Tibial nerve (tissue), 4 donors: ENCODE measurements at regions not wholly inside any gene's neighbourhood (a gene's known extent, or its start where the extent isn't known, plus 50 kb on each side); places are given as distances from the start of the nearest gene placed in this dataset.

Experiments used
- DNase-seq, 2 donors: peaks; one replicate each; pipeline ENCODE4 v3.0.0-alpha.2; 2019; ENCODE audit warnings: low spot score in 2 of 2
- H3K27ac ChIP-seq, 4 donors: fragments of 200-600 bp; sonication (generic) in 3 of 4; one replicate each; pipeline ENCODE4 v1.5.1; 2017 to 2019; ENCODE audit warnings: mild to moderate bottlenecking in 1 of 4
- H3K27me3 ChIP-seq, 2 donors: fragments of 200-600 bp; sonication (generic) in 1 of 2; one replicate each; pipeline versions ENCODE4 v1.5.1 to v1.6.0; 2017 to 2019
- H3K36me3 ChIP-seq, 3 donors: fragments of 200-600 bp; sonication (generic); one replicate each; pipeline ENCODE4 v1.5.1; 2018 to 2019
- H3K4me1 ChIP-seq, 4 donors: fragments of 200-600 bp; sonication (generic) in 3 of 4; one replicate each; pipeline ENCODE4 v1.5.1; 2017 to 2019
- H3K4me3 ChIP-seq, 4 donors: fragments of 200-600 bp; sonication (generic) in 3 of 4; one replicate each; pipeline ENCODE4 v1.5.1; 2017 to 2019; ENCODE audit warnings: mild to moderate bottlenecking in 1 of 4, moderate library complexity in 1 of 4
- H3K9me3 ChIP-seq, 4 donors: fragments of 200-600 bp; sonication (generic) in 3 of 4; one replicate each; pipeline ENCODE4 v1.5.1; 2017 to 2019
- EP300 ChIP-seq, 2 donors: sonication (generic); formaldehyde crosslinking; IDR thresholded peaks; one replicate each; pipeline ENCODE4 v1.6.1; 2017; ENCODE audit warnings: antibody characterized with exemption in 2 of 2, mild to moderate bottlenecking in 1 of 2
- POLR2A ChIP-seq, 2 donors: fragments of 450-650 bp; IDR thresholded peaks; one replicate each; pipeline ENCODE4 v1.6.1; 2017; ENCODE audit warnings: antibody characterized with exemption in 2 of 2, mild to moderate bottlenecking in 2 of 2, moderate library complexity in 2 of 2
- WGBS, 2 donors: methylation state at CpG; one replicate each; pipeline ENCODE4 v1.1.5; 2018; 5-methylcytosine and 5-hydroxymethylcytosine counted together
- TF ChIP-seq, protein P1 (sequence below), 5 experiments: fragments of 200-600 bp in 3 of 5; fragments of 450-650 bp in 2 of 5; sonication (generic) in 3 of 5; IDR thresholded peaks; one replicate each; pipeline ENCODE4 v1.5.1; 2016 to 2019; ENCODE audit warnings: antibody characterized with exemption in 5 of 5, mild to moderate bottlenecking in 3 of 5, moderate library complexity in 2 of 5

- TF ChIP-seq POLR2A (IDR thresholded peaks at IDR 0.05) (no peak), EP300 (IDR thresholded peaks at IDR 0.05) (no peak)
- TF ChIP-seq, protein P1, sequence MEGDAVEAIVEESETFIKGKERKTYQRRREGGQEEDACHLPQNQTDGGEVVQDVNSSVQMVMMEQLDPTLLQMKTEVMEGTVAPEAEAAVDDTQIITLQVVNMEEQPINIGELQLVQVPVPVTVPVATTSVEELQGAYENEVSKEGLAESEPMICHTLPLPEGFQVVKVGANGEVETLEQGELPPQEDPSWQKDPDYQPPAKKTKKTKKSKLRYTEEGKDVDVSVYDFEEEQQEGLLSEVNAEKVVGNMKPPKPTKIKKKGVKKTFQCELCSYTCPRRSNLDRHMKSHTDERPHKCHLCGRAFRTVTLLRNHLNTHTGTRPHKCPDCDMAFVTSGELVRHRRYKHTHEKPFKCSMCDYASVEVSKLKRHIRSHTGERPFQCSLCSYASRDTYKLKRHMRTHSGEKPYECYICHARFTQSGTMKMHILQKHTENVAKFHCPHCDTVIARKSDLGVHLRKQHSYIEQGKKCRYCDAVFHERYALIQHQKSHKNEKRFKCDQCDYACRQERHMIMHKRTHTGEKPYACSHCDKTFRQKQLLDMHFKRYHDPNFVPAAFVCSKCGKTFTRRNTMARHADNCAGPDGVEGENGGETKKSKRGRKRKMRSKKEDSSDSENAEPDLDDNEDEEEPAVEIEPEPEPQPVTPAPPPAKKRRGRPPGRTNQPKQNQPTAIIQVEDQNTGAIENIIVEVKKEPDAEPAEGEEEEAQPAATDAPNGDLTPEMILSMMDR (IDR thresholded peaks at IDR 0.05) = no peak
- no peaks in the 10 kb centered on the region for H3K9me3 ChIP-seq
- DNase-seq = no peak
- H3K27ac ChIP-seq = peak overlapping the region; percentile 25 to 72 (median 65)
- H3K4me3 ChIP-seq = peak overlapping the region in 3 of 4 donors; percentile 4 to 35 (median 18)
- WGBS, 2 donors = 20 to 41% methylated on average over 4 of the region's 5 CpGs
- H3K4me1 ChIP-seq = no peaks in the 10 kb centered on the region
- no peaks in the 10 kb centered on the region for H3K27me3 ChIP-seq
- H3K36me3 ChIP-seq = no peaks in the 10 kb centered on the region
These were observed 595.3 kb upstream of the ADGRB3 start for GRCh38 chr6:68039641-68040311.

DNA sequence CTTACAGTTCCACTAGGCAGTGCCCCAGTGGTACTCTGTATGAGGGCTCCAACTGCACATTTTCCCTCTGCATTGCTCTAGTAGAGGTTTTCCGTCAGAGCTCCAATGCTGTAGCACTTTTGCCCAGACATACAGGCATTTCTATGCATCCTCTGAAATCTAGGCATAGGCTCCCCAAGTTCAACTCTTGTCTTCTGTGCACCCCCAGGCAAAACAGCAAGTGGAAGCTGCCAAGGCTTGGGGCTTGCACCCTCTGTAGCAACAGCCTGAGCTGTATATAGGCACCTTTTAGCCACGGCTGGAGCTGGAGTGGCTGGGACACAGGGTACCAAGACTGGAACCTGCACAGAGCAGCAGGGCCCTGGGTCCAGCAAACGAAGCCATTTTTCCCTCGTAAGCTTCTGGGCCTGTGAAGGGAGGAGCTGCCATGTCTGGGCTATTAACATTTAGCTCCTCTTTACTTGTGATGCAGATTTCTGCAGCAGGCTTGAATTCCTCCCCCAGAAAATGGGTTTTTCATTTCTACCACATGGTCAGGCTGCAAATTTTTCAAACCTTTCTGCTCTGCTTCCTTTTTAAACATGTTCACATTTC, 596.2 kb upstream of the ADGRB3 start:
- WGBS, 2 donors = 66 to 78% methylated on average over 4 of the region's 4 CpGs
- H3K27me3 ChIP-seq = no peaks in the 10 kb centered on the region
- TF ChIP-seq EP300 (IDR thresholded peaks at IDR 0.05) (no peak), POLR2A (IDR thresholded peaks at IDR 0.05) (no peak)
- TF ChIP-seq, protein P1 (IDR thresholded peaks at IDR 0.05) = no peak
- H3K4me1 ChIP-seq = no peaks in the 10 kb centered on the region
- H3K9me3 ChIP-seq = no peaks in the 10 kb centered on the region
- H3K27ac ChIP-seq = peak overlapping the region in 1 of 4 donors; percentile 4
- no peak for DNase-seq
- no peaks in the 10 kb centered on the region for H3K36me3 ChIP-seq
- no peak overlapping the region for H3K4me3 ChIP-seq

GRCh38 chr6:68032217-68032616, 602.9 kb upstream of the ADGRB3 start:
- no peak overlapping the region for H3K27ac ChIP-seq
- no peaks in the 10 kb centered on the region for H3K36me3 ChIP-seq
- no peaks in the 10 kb centered on the region for H3K4me1 ChIP-seq
- no peaks in the 10 kb centered on the region for H3K27me3 ChIP-seq
- WGBS, 2 donors = 43 to 45% methylated on average over 4 of the region's 4 CpGs
- TF ChIP-seq, protein P1 (IDR thresholded peaks at IDR 0.05) = no peak
- no peak for TF ChIP-seq POLR2A (IDR thresholded peaks at IDR 0.05)
- TF ChIP-seq EP300 (IDR thresholded peaks at IDR 0.05) = no peak
- no peaks in the 10 kb centered on the region for H3K9me3 ChIP-seq
- no peak overlapping the region for H3K4me3 ChIP-seq
- no peak for DNase-seq

- DNase-seq = no peak
These were observed 604.0 kb upstream of the ADGRB3 start for GRCh38 chr6:68031054-68031453.

DNA sequence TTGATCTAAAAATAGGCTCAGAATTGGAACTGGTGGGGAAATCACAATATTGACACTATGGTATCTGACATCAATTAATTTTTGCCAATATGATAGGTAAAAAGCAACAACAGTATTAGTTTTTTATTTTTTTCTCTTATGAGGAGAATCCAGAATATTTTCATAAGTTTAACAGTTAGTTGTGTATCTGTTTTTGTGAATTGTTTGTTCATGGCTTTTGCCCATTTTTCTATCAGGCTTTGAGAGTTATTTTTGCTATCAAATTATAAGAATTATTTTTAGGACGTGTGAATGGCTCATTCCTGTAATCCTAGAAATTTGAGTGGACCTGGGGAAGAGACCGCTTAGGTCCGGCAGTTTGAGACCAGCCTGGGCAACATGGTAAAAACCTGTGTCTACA, 608.6 kb upstream of the ADGRB3 start:
- H3K36me3 ChIP-seq = no peaks in the 10 kb centered on the region
- DNase-seq = no peak
- TF ChIP-seq EP300 (IDR thresholded peaks at IDR 0.05) (no peak), POLR2A (IDR thresholded peaks at IDR 0.05) (no peak)
- TF ChIP-seq, protein P1 (IDR thresholded peaks at IDR 0.05) = no peak
- H3K4me3 ChIP-seq = no peak overlapping the region
- WGBS, 2 donors = 89 to 90% methylated on average over 3 of the region's 3 CpGs
- H3K27me3 ChIP-seq = no peaks in the 10 kb centered on the region
- H3K4me1 ChIP-seq = no peaks in the 10 kb centered on the region
- H3K9me3 ChIP-seq = peaks cover 0 to 6% (median 0%) of the 10 kb centered on the region in 4 donors
- H3K27ac ChIP-seq = no peak overlapping the region

More at GRCh38 chr6:68031054-68031453, 604.0 kb upstream of the ADGRB3 start:
- Histone ChIP-seq H3K4me3 (no peak overlapping the region), H3K27me3 (no peaks in the 10 kb centered on the region), H3K9me3 (no peaks in the 10 kb centered on the region), H3K36me3 (no peaks in the 10 kb centered on the region), H3K4me1 (no peaks in the 10 kb centered on the region), H3K27ac (no peak overlapping the region)
- TF ChIP-seq, protein P1 (IDR thresholded peaks at IDR 0.05) = no peak
- TF ChIP-seq POLR2A (IDR thresholded peaks at IDR 0.05) = no peak
- no peak for TF ChIP-seq EP300 (IDR thresholded peaks at IDR 0.05)
- WGBS, 2 donors = 40 to 41% methylated on average over 1 of the region's 1 CpG
